A549 (cell line): ENCODE measurements at regions not wholly inside any gene's neighbourhood (a gene's known extent, or its start where the extent isn't known, plus 50 kb on each side); places are given as distances from the start of the nearest gene placed in this dataset.

Experiments
- ATAC-seq, 2 experiments: fragments of 200-7000 bp in 1 of 2; fragments of >200 bp in 1 of 2; cut with Nextera tagmentation in 1 of 2; cut with Tn5 transposase in 1 of 2; 3 replicates each; pipeline versions ENCODE4 v1.8.0 to v1.9.1; 2018 to 2020; ENCODE audit warnings: mild to moderate bottlenecking in 1 of 2, moderate library complexity in 1 of 2
- CTCF ChIA-PET: fragments of 300-600 bp; sonication (Branson Sonifier 250); formaldehyde crosslinking; extraction: SDS; loops from one replicate; lab custom pipeline; 2021; ENCODE audit warnings: antibody characterized with exemption, inconsistent platforms; lab: Yijun Ruan, JAX
- POLR2A ChIA-PET: fragments of 350-600 bp; formaldehyde crosslinking; extraction: SDS; loops from one replicate; lab custom pipeline; 2021; ENCODE audit warnings: antibody characterized with exemption, inconsistent platforms; lab: Yijun Ruan, JAX
- DNase-seq, 2 experiments: peaks; one replicate each; pipeline versions ENCODE4 v3.0.0 to v3.0.0-alpha.2; 2011 to 2016; ENCODE audit warnings: low read depth in 1 of 2, low spot score in 1 of 2
- FAIRE-seq: peaks from 2 replicates; lab custom pipeline; 2011; peaks lifted over from hg19 to GRCh38; lab: Jason Lieb, UNC
- H3K27ac ChIP-seq, 2 experiments: fragments of >200 bp; sonication (Bioruptor Twin); formaldehyde crosslinking; 3 replicates each; pipeline ENCODE4 v1.5.1; 2016 to 2017
- H3K4me1 ChIP-seq: fragments of >200 bp; sonication (Bioruptor Twin); formaldehyde crosslinking; 3 replicates; pipeline ENCODE4 v1.6.1; 2016
- H3K4me2 ChIP-seq: fragments of >200 bp; sonication (Bioruptor Twin); formaldehyde crosslinking; 3 replicates; pipeline ENCODE4 v1.6.1; 2016
- H3K4me3 ChIP-seq: fragments of >200 bp; sonication (Bioruptor Twin); formaldehyde crosslinking; 3 replicates; pipeline ENCODE4 v1.5.1; 2016
- H3K9me3 ChIP-seq: fragments of >200 bp; sonication (Bioruptor Twin); formaldehyde crosslinking; 3 replicates; pipeline ENCODE4 v1.6.1; 2016
- ATOH8 ChIP-seq: fragments of 250-450 bp; sonication (Bioruptor Pico); IDR thresholded peaks from 2 replicates; pipeline ENCODE4 v1.5.0; 2020; ENCODE audit warnings: low read depth, mild to moderate bottlenecking, moderate library complexity
- BHLHE40 ChIP-seq: IDR thresholded peaks from 2 replicates; pipeline ENCODE4 v1.6.1; 2012; ENCODE audit warnings: low read depth, low read length, inconsistent platforms
- CBX2 ChIP-seq: fragments of 200-600 bp; sonication (generic); IDR thresholded peaks from 2 replicates; pipeline ENCODE4 v1.6.1; 2016; ENCODE audit warnings: low read depth, mild to moderate bottlenecking, borderline replicate concordance
- CEBPB ChIP-seq, 2 experiments: fragments of >200 bp in 1 of 2; sonication (Bioruptor Twin) in 1 of 2; formaldehyde crosslinking in 1 of 2; IDR thresholded peaks; 2 replicates each; pipeline ENCODE4 v1.6.1; 2012 to 2016
- EHMT2 ChIP-seq: fragments of 200-600 bp; sonication (generic); IDR thresholded peaks from 2 replicates; pipeline ENCODE4 v1.6.1; 2016; ENCODE audit warnings: antibody characterized with exemption, low read depth, mild to moderate bottlenecking, moderate library complexity
- ESRRA ChIP-seq: fragments of 150-350 bp; IDR thresholded peaks from 2 replicates; pipeline ENCODE4 v1.6.1; 2014; ENCODE audit warnings: mild to moderate bottlenecking, low read length, borderline replicate concordance
- FOSB ChIP-seq: fragments of 250-450 bp; sonication (Bioruptor Pico); IDR thresholded peaks from 2 replicates; pipeline ENCODE4 v1.5.0; 2020; ENCODE audit warnings: mild to moderate bottlenecking, moderate library complexity
- FOSL2 ChIP-seq, 2 experiments: fragments of 450-650 bp in 1 of 2; fragments of >200 bp in 1 of 2; sonication (Bioruptor Twin) in 1 of 2; formaldehyde crosslinking; IDR thresholded peaks; 2 replicates each; pipeline versions ENCODE4 v1.5.0 to v1.6.1; 2016 to 2020; ENCODE audit warnings: mild to moderate bottlenecking in 1 of 2, moderate library complexity in 1 of 2
- FOXS1 ChIP-seq: fragments of 250-450 bp; sonication (Bioruptor Pico); IDR thresholded peaks from 2 replicates; pipeline ENCODE4 v1.5.0; 2020; ENCODE audit warnings: mild to moderate bottlenecking, moderate library complexity
- HEYL ChIP-seq: fragments of 250-450 bp; sonication (Bioruptor Pico); IDR thresholded peaks from 2 replicates; pipeline ENCODE4 v1.8.0; 2021; ENCODE audit warnings: mild to moderate bottlenecking, moderate library complexity
- HOXA7 ChIP-seq: fragments of 250-450 bp; sonication (Bioruptor Pico); IDR thresholded peaks from 2 replicates; pipeline ENCODE4 v1.5.0; 2020; ENCODE audit warnings: mild to moderate bottlenecking, moderate library complexity
- JUN ChIP-seq, 2 experiments: fragments of >200 bp; sonication (Bioruptor Twin); formaldehyde crosslinking; IDR thresholded peaks; 2 replicates in 1 of 2; 3 replicates in 1 of 2; pipeline ENCODE4 v1.6.1; 2016 to 2017
- JUNB ChIP-seq: fragments of >200 bp; sonication (Bioruptor Twin); formaldehyde crosslinking; IDR thresholded peaks from 2 replicates; pipeline ENCODE4 v1.6.1; 2016
- KDM5A ChIP-seq: fragments of 200-600 bp; sonication (generic); IDR thresholded peaks from 2 replicates; pipeline ENCODE4 v1.6.1; 2016; ENCODE audit warnings: antibody characterized with exemption, mild to moderate bottlenecking
- MAZ ChIP-seq: fragments of 150-350 bp; IDR thresholded peaks from 2 replicates; pipeline ENCODE4 v1.6.1; 2014; ENCODE audit warnings: antibody characterized with exemption, low read depth, low read length, borderline replicate concordance
- MYC ChIP-seq: IDR thresholded peaks from 2 replicates; pipeline ENCODE4 v1.6.1; 2012; ENCODE audit warnings: mild to moderate bottlenecking, inconsistent platforms, low read length, improper control_type of control experiment, borderline replicate concordance
- NR3C1 ChIP-seq: fragments of >200 bp; sonication (Bioruptor Twin); formaldehyde crosslinking; IDR thresholded peaks from 3 replicates; pipeline ENCODE4 v1.6.1; 2017
- PHF8 ChIP-seq: fragments of 200-600 bp; sonication (generic); IDR thresholded peaks from 2 replicates; pipeline ENCODE4 v1.6.1; 2016; ENCODE audit warnings: low read depth, mild to moderate bottlenecking, antibody characterized with exemption, moderate library complexity, borderline replicate concordance
- RAD21 ChIP-seq, 2 experiments: fragments of >200 bp in 1 of 2; sonication (Bioruptor Twin) in 1 of 2; formaldehyde crosslinking in 1 of 2; IDR thresholded peaks in 1 of 2; conservative IDR thresholded peaks in 1 of 2; 2 replicates in 1 of 2; 3 replicates in 1 of 2; pipeline ENCODE4 v1.6.1; 2012 to 2018; ENCODE audit warnings: inconsistent platforms in 1 of 2
- RARB ChIP-seq: fragments of 250-450 bp; sonication (Bioruptor Pico); IDR thresholded peaks from 2 replicates; pipeline ENCODE4 v1.8.0; 2021; ENCODE audit warnings: mild to moderate bottlenecking, moderate library complexity
- RFX5 ChIP-seq: fragments of 450-650 bp; IDR thresholded peaks from 2 replicates; pipeline ENCODE4 v1.7.1; 2014; ENCODE audit warnings: antibody characterized with exemption, mild to moderate bottlenecking, moderate library complexity
- RNF2 ChIP-seq: fragments of 200-600 bp; sonication (generic); IDR thresholded peaks from 2 replicates; pipeline ENCODE4 v1.6.1; 2016; ENCODE audit warnings: low read depth, mild to moderate bottlenecking, antibody characterized with exemption, moderate library complexity, borderline replicate concordance
- SMC3 ChIP-seq: fragments of >200 bp; sonication (Bioruptor Twin); formaldehyde crosslinking; IDR thresholded peaks from 3 replicates; pipeline ENCODE4 v1.6.1; 2018; ENCODE audit warnings: inconsistent platforms
- TFCP2L1 ChIP-seq: fragments of 250-450 bp; sonication (Bioruptor Pico); IDR thresholded peaks from 2 replicates; pipeline ENCODE4 v1.5.0; 2021; ENCODE audit warnings: mild to moderate bottlenecking
- WGBS: methylation state at CpG from one replicate; pipeline ENCODE4 v1.1.6; 2017; ENCODE audit errors: missing lambda C conversion rate; 5-methylcytosine and 5-hydroxymethylcytosine counted together

DNA sequence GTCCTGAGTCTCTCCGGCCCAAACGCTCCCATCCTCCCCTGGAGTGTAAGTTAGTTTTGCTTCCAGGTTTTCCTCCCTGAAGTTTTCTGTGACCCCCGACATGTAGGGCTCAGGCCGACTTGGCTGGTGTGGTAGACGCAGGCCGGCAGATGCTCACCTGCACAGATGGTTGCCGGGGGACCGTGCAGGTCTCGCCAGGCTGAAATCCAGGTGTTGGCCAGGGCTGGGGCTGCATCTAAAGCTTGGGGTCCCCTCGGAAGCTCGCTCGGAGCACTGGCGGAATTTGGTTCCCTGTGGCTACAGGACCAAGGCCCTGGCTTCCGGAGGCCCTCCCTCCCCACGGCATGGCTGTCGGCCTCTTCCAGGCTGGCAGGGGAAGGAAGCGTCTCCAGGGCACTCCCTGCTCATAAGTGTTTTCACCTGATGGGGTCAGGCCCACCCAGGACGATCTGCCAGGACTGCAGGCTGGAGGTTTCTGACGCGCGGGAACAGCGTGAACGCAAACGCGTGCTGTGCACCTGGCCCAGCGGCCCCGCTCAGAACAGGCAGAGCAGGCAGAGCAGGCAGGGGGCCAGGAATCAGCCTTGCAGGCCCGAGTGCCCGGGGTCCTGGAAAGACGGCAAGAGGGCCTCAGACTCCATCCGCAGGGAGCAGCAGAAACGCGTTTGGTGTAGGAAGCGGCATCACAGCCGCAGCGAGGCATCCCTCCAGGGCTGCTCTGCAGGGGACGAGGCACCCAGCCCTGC is 258.2 kb downstream of the BRD1 start:
- 65% methylated on average over 5 of the region's 37 CpGs for WGBS
- FAIRE-seq: no peak
- TF ChIP-seq MYC (no peak), JUNB (no peak), BHLHE40 (no peak), RAD21 (conservative IDR thresholded peaks at IDR 0.05 in 1 of 2, IDR thresholded peaks at IDR 0.05 in 1 of 2) (no peak), RFX5 (no peak), JUN (IDR thresholded peaks at IDR 0.05) (no peak), MAZ (no peak), NR3C1 (no peak), EHMT2 (no peak), FOXS1 (CRISPR knock-in tag) (no peak), RARB (CRISPR knock-in tag) (no peak), KDM5A (no peak), RNF2 (no peak), ATOH8 (CRISPR knock-in tag) (no peak), CBX2 (no peak), PHF8 (no peak)

GRCh38 chr22:49568751-49569285 is 258.9 kb downstream of the BRD1 start:
- no peak overlapping the region for H3K4me2 ChIP-seq
- ChIA-PET POLR2A (no interaction called here), CTCF (no interaction called here)
- H3K4me3 ChIP-seq: no peak overlapping the region
- no peak for TF ChIP-seq HEYL (CRISPR knock-in tag)
- TF ChIP-seq FOSB (CRISPR knock-in tag): no peak
- TF ChIP-seq KDM5A: no peak
- TF ChIP-seq RARB (CRISPR knock-in tag): no peak
- TF ChIP-seq JUN (IDR thresholded peaks at IDR 0.05): no peak
- TF ChIP-seq HOXA7 (CRISPR knock-in tag): no peak
- TF ChIP-seq TFCP2L1: no peak
- no peak for TF ChIP-seq NR3C1
- no peak for TF ChIP-seq ATOH8 (CRISPR knock-in tag)
- TF ChIP-seq EHMT2: no peak
- TF ChIP-seq RAD21 (conservative IDR thresholded peaks at IDR 0.05 in 1 of 2, IDR thresholded peaks at IDR 0.05 in 1 of 2): no peak
- TF ChIP-seq FOSL2 (IDR thresholded peaks at IDR 0.05): no peak
- TF ChIP-seq FOSL2 (CRISPR knock-in tag; IDR thresholded peaks at IDR 0.05): no peak
- no peak for TF ChIP-seq CEBPB (IDR thresholded peaks at IDR 0.05)
- no peak for TF ChIP-seq ESRRA
- no peak for TF ChIP-seq BHLHE40
- TF ChIP-seq SMC3: no peak
- FAIRE-seq: no peak
- no peaks in the 10 kb centered on the region for H3K4me1 ChIP-seq
- 55% methylated on average over 11 of the region's 14 CpGs for WGBS
- H3K9me3 ChIP-seq: no peaks in the 10 kb centered on the region
- no peak for DNase-seq
- ATAC-seq: no peak
- H3K27ac ChIP-seq: no peak overlapping the region

More for the DNA sequence above, 258.2 kb downstream of the BRD1 start:
- no peak for ATAC-seq
- DNase-seq: no peak
- Histone ChIP-seq H3K4me1 (no peaks in the 10 kb centered on the region), H3K4me3 (no peak overlapping the region), H3K4me2 (no peak overlapping the region), H3K27ac (no peak overlapping the region), H3K9me3 (no peaks in the 10 kb centered on the region)
- POLR2A ChIA-PET: no interaction called here
- CTCF ChIA-PET: no interaction called here
